H9 (cell line): ENCODE measurements at regions not wholly inside any gene's neighbourhood (a gene's known extent, or its start where the extent isn't known, plus 50 kb on each side); places are given as distances from the start of the nearest gene placed in this dataset.
"Not testable (repeated sequence)": the region's sequence is repeated elsewhere in the genome, so short reads cannot be mapped to it uniquely, and the experiment has no call there.

Experiments used
- DNase-seq: peaks from one replicate; pipeline ENCODE4 v3.0.0-alpha.2; 2017
- H2AFZ ChIP-seq: one replicate; pipeline ENCODE4 v1.6.1; 2013; ENCODE audit warnings: mild to moderate bottlenecking, low read length, control low read depth, moderate library complexity
- H2AK5ac ChIP-seq: 2 replicates; pipeline ENCODE4 v1.6.1; 2013; ENCODE audit warnings: low read length, control low read depth, mixed read lengths; ENCODE audit not compliant: insufficient read length
- H2BK120ac ChIP-seq: one replicate; pipeline ENCODE4 v1.6.1; 2013; ENCODE audit warnings: low read depth, mild to moderate bottlenecking, low read length, control low read depth, inconsistent platforms; ENCODE audit not compliant: poor library complexity, severe bottlenecking
- H2BK12ac ChIP-seq: 2 replicates; pipeline ENCODE4 v1.6.1; 2013; ENCODE audit warnings: low read length, control low read depth, mixed read lengths, low read depth; ENCODE audit not compliant: insufficient read length
- H2BK15ac ChIP-seq: 2 replicates; pipeline ENCODE4 v1.6.1; 2013; ENCODE audit warnings: low read depth, low read length, control low read depth
- H2BK20ac ChIP-seq: one replicate; pipeline ENCODE4 v1.6.1; 2013; ENCODE audit warnings: low read depth, mild to moderate bottlenecking, low read length, control low read depth, inconsistent platforms; ENCODE audit not compliant: poor library complexity, severe bottlenecking
- H2BK5ac ChIP-seq: 2 replicates; pipeline ENCODE4 v1.6.1; 2013; ENCODE audit warnings: low read length, control low read depth, mixed read lengths; ENCODE audit not compliant: insufficient read length
- H3K14ac ChIP-seq: 2 replicates; pipeline ENCODE4 v1.6.1; 2013; ENCODE audit warnings: low read length, control low read depth; ENCODE audit not compliant: insufficient read depth
- H3K18ac ChIP-seq: 2 replicates; pipeline ENCODE4 v1.6.1; 2013; ENCODE audit warnings: low read depth, mild to moderate bottlenecking, mixed read lengths, low read length, control low read depth; ENCODE audit not compliant: insufficient read length
- H3K23ac ChIP-seq: 2 replicates; pipeline ENCODE4 v1.6.1; 2013; ENCODE audit warnings: low read length, control low read depth, mixed read lengths, low read depth; ENCODE audit not compliant: insufficient read length
- H3K23me2 ChIP-seq: 2 replicates; pipeline ENCODE4 v1.6.1; 2013; ENCODE audit warnings: low read depth, mild to moderate bottlenecking, mixed read lengths, low read length, control low read depth; ENCODE audit not compliant: insufficient read length, poor library complexity, severe bottlenecking
- H3K27ac ChIP-seq: 2 replicates; pipeline ENCODE4 v1.5.1; 2013; ENCODE audit warnings: low read length, control low read depth, mixed read lengths, low read depth; ENCODE audit not compliant: insufficient read length
- H3K27me3 ChIP-seq: 2 replicates; pipeline ENCODE4 v1.6.1; 2013; ENCODE audit warnings: low read length, control low read depth, inconsistent platforms; ENCODE audit not compliant: insufficient read depth
- H3K4ac ChIP-seq: 2 replicates; pipeline ENCODE4 v1.6.1; 2013; ENCODE audit warnings: low read depth, mild to moderate bottlenecking, control low read depth, inconsistent platforms, low read length, moderate library complexity
- H3K4me1 ChIP-seq: 2 replicates; pipeline ENCODE4 v1.6.1; 2013; ENCODE audit warnings: low read length, control low read depth, inconsistent platforms; ENCODE audit not compliant: insufficient read depth
- H3K4me2 ChIP-seq: 2 replicates; pipeline ENCODE4 v1.6.1; 2013; ENCODE audit warnings: low read length, control low read depth, mixed read lengths; ENCODE audit not compliant: insufficient read length, insufficient read depth
- H3K56ac ChIP-seq: 2 replicates; pipeline ENCODE4 v1.6.1; 2013; ENCODE audit warnings: low read depth, mild to moderate bottlenecking, mixed read lengths, low read length, control low read depth; ENCODE audit not compliant: insufficient read length
- H3K79me1 ChIP-seq: 2 replicates; pipeline ENCODE4 v1.6.1; 2013; ENCODE audit warnings: low read depth, mild to moderate bottlenecking, moderate library complexity, low read length, control low read depth, inconsistent platforms; ENCODE audit not compliant: insufficient read depth, poor library complexity, severe bottlenecking
- H3K79me2 ChIP-seq: 2 replicates; pipeline ENCODE4 v1.6.1; 2013; ENCODE audit warnings: low read length, control low read depth, inconsistent platforms; ENCODE audit not compliant: insufficient read depth
- H3K9ac ChIP-seq: 2 replicates; pipeline ENCODE4 v1.6.1; 2013; ENCODE audit warnings: low read length, control low read depth, mixed read lengths; ENCODE audit not compliant: insufficient read length; ENCODE audit errors: extremely low read depth
- H3K9me3 ChIP-seq: one replicate; pipeline ENCODE4 v1.6.1; 2013; ENCODE audit warnings: low read depth, low read length, inconsistent platforms; ENCODE audit not compliant: control insufficient read depth
- H3T11ph ChIP-seq: one replicate; pipeline ENCODE4 v1.6.1; 2013; ENCODE audit warnings: mild to moderate bottlenecking, low read length, control low read depth, inconsistent platforms
- H4K20me1 ChIP-seq: one replicate; pipeline ENCODE4 v1.6.1; 2013; ENCODE audit not compliant: control insufficient read depth, insufficient read length, insufficient read depth
- H4K5ac ChIP-seq: 2 replicates; pipeline ENCODE4 v1.6.1; 2013; ENCODE audit warnings: low read depth, mild to moderate bottlenecking, mixed read lengths, low read length, control low read depth; ENCODE audit not compliant: insufficient read length
- H4K8ac ChIP-seq: replicated peaks from 2 replicates; pipeline ENCODE4 v1.6.1; 2013; ENCODE audit warnings: low read length, control low read depth, mixed read lengths, low read depth; ENCODE audit not compliant: insufficient read length
- H4K91ac ChIP-seq: 2 replicates; pipeline ENCODE4 v1.6.1; 2013; ENCODE audit warnings: low read depth, mild to moderate bottlenecking, moderate library complexity, mixed read lengths, low read length, control low read depth; ENCODE audit not compliant: insufficient read length
- H3K27ac Mint-ChIP-seq, 3 experiments: 2 replicates in 2 of 3; 3 replicates in 1 of 3; pipeline ENCODE4 v1.8.0; 2020 to 2021; ENCODE audit warnings: mixed read lengths in 3 of 3, mild to moderate bottlenecking in 1 of 3, moderate library complexity in 1 of 3
- H3K27me3 Mint-ChIP-seq: 2 replicates; pipeline ENCODE4 v1.8.0; 2021; ENCODE audit warnings: low read depth, mild to moderate bottlenecking, moderate library complexity, mixed read lengths
- H3K36me3 Mint-ChIP-seq, 3 experiments: 2 replicates in 2 of 3; 3 replicates in 1 of 3; pipeline ENCODE4 v1.8.0; 2020 to 2021; ENCODE audit warnings: low read depth in 3 of 3, mixed read lengths in 3 of 3; ENCODE audit not compliant: insufficient read depth in 1 of 3
- H3K4me1 Mint-ChIP-seq, 2 experiments: 2 replicates each; pipeline ENCODE4 v1.8.0; 2020; ENCODE audit warnings: mixed read lengths in 2 of 2
- H3K4me3 Mint-ChIP-seq, 2 experiments: 2 replicates in 1 of 2; 3 replicates in 1 of 2; pipeline ENCODE4 v1.8.0; 2020 to 2021; ENCODE audit warnings: mild to moderate bottlenecking in 2 of 2, mixed read lengths in 2 of 2, moderate library complexity in 1 of 2
- H3K9me3 Mint-ChIP-seq, 2 experiments: 2 replicates in 1 of 2; 3 replicates in 1 of 2; pipeline ENCODE4 v1.8.0; 2020; ENCODE audit warnings: mild to moderate bottlenecking in 2 of 2, mixed read lengths in 2 of 2, moderate library complexity in 1 of 2
- CTCF ChIP-seq: fragments of 200-600 bp; sonication (generic); conservative IDR thresholded peaks from 3 replicates; pipeline ENCODE4 v1.8.0; 2021; ENCODE audit warnings: antibody characterized with exemption, mild to moderate bottlenecking
- WGBS: extraction: QIAGEN DNeasy Blood & Tissue Kit; methylation state at CpG from one replicate; pipeline ENCODE4 v1.1.7; 2013; ENCODE audit warnings: missing lambda C conversion rate, low lambda C conversion rate, mixed read lengths; ENCODE audit not compliant: insufficient read length; ENCODE audit errors: extremely low coverage; 5-methylcytosine and 5-hydroxymethylcytosine counted together

- H2AFZ ChIP-seq = no peak overlapping the region
- no peak overlapping the region for H4K5ac ChIP-seq
- H3K9me3 ChIP-seq = no peaks in the 10 kb centered on the region
- no peaks in the 10 kb centered on the region for H4K20me1 ChIP-seq
- H3K9ac ChIP-seq = no peak overlapping the region
- Mint-ChIP-seq H3K36me3 (peaks cover 0 to 5% (median 0%) of the 10 kb centered on the region in 3 experiments; a peak in 3 of 7 replicates), H3K27ac (no peak overlapping the region), H3K4me3 (no peak overlapping the region), H3K9me3 (peaks cover 0 to 7% of the 10 kb centered on the region in 2 experiments; a peak in 2 of 5 replicates), H3K4me1 (peaks cover 0 to 10% of the 10 kb centered on the region in 2 experiments; a peak in 2 of 4 replicates), H3K27me3 (no peaks in the 10 kb centered on the region)
- H3K56ac ChIP-seq = no peak overlapping the region
- no peaks in the 10 kb centered on the region for H3K79me2 ChIP-seq
- H2BK20ac ChIP-seq = no peak overlapping the region
- no peak for TF ChIP-seq CTCF
- no peak overlapping the region for H3K4me2 ChIP-seq
- no peak overlapping the region for H2BK5ac ChIP-seq
- H3K23me2 ChIP-seq = no peaks in the 10 kb centered on the region
- H3T11ph ChIP-seq = no peak overlapping the region
- no peak overlapping the region for H3K4ac ChIP-seq
- no peak overlapping the region for H3K14ac ChIP-seq
- no peak overlapping the region for H3K27ac ChIP-seq
- no peak overlapping the region for H3K23ac ChIP-seq
- no peak overlapping the region for H4K91ac ChIP-seq
- H2BK12ac ChIP-seq = no peak overlapping the region
- H2BK15ac ChIP-seq = no peak overlapping the region
- H4K8ac ChIP-seq = no peak overlapping the region
- H2AK5ac ChIP-seq = no peak overlapping the region
- H3K79me1 ChIP-seq = no peaks in the 10 kb centered on the region
- no peak for DNase-seq
- H2BK120ac ChIP-seq = no peak overlapping the region
- H3K4me1 ChIP-seq = no peaks in the 10 kb centered on the region
- H3K27me3 ChIP-seq = no peaks in the 10 kb centered on the region
- H3K18ac ChIP-seq = no peak overlapping the region
These were observed 615.4 kb upstream of the GRID2 start for GRCh38 chr4:91688413-91688812.

GRCh38 chr4:91699691-91700090, 604.1 kb upstream of the GRID2 start:
- H2AK5ac ChIP-seq, H3K18ac ChIP-seq, H2BK5ac ChIP-seq, H3K79me1 ChIP-seq, H2BK15ac ChIP-seq, H3K4me2 ChIP-seq, H3K27me3 Mint-ChIP-seq, H3K9ac ChIP-seq, DNase-seq, H4K5ac ChIP-seq, H3K27ac ChIP-seq, H2BK20ac ChIP-seq, H2BK12ac ChIP-seq, H3K27me3 ChIP-seq, H3K56ac ChIP-seq, H4K20me1 ChIP-seq, H4K91ac ChIP-seq, H3K4me1 ChIP-seq, H3K23ac ChIP-seq, H2BK120ac ChIP-seq, H3K4me3 Mint-ChIP-seq, H4K8ac ChIP-seq, H3K4ac ChIP-seq, H2AFZ ChIP-seq, H3T11ph ChIP-seq, H3K27ac Mint-ChIP-seq, H3K79me2 ChIP-seq, H3K23me2 ChIP-seq, H3K14ac ChIP-seq: not testable (repeated sequence)
- H3K9me3 ChIP-seq = peaks cover 10% of the 10 kb centered on the region
- WGBS = no CpG with 5 or more reads among the region's 4 CpGs
- Mint-ChIP-seq H3K4me1 (peaks cover 13 to 15% of the 10 kb centered on the region in 2 experiments), H3K9me3 (peaks cover 14 to 30% of the 10 kb centered on the region in 2 experiments), H3K36me3 (peaks cover 11 to 31% (median 18%) of the 10 kb centered on the region in 3 experiments)
